Activated CD8-positive, alpha-beta T cell treated with anti-CD3 and anti-CD28 coated beads for 36 hours (primary cell): ENCODE measurements at regions not wholly inside any gene's neighbourhood (a gene's known extent, or its start where the extent isn't known, plus 50 kb on each side); places are given as distances from the start of the nearest gene placed in this dataset.

Source experiments
- ATAC-seq: fragments of 200-7000 bp; cut with Tn5 transposase; one replicate; pipeline ENCODE4 v1.10.0; 2021; ENCODE audit warnings: mild to moderate bottlenecking, moderate library complexity
- CTCF ChIA-PET: fragments of 350-600 bp; sonication (Branson Sonifier 250); formaldehyde crosslinking; loops from one replicate; lab custom pipeline; 2021; ENCODE audit warnings: antibody characterized with exemption; lab: Charles Lee
- POLR2A ChIA-PET: fragments of 350-600 bp; sonication (Branson Sonifier 250); formaldehyde crosslinking; loops from one replicate; lab custom pipeline; 2021; ENCODE audit warnings: antibody characterized with exemption; lab: Charles Lee
- DNase-seq: peaks from one replicate; pipeline ENCODE4 v3.0.0-alpha.2; 2020
- H3K27ac Mint-ChIP-seq: one replicate; pipeline ENCODE4 v1.8.0; 2021; ENCODE audit warnings: mild to moderate bottlenecking, mixed read lengths
- H3K27me3 Mint-ChIP-seq: one replicate; pipeline ENCODE4 v1.8.0; 2021; ENCODE audit warnings: mixed read lengths
- H3K36me3 Mint-ChIP-seq: one replicate; pipeline ENCODE4 v1.8.0; 2021; ENCODE audit warnings: low read depth, mixed read lengths
- H3K4me1 Mint-ChIP-seq: one replicate; pipeline ENCODE4 v1.8.0; 2021; ENCODE audit warnings: low read depth, mixed read lengths
- H3K4me3 Mint-ChIP-seq: one replicate; pipeline ENCODE4 v1.8.0; 2021; ENCODE audit warnings: mild to moderate bottlenecking, moderate library complexity, mixed read lengths
- H3K9me3 Mint-ChIP-seq: one replicate; pipeline ENCODE4 v1.8.0; 2021; ENCODE audit warnings: mixed read lengths
- CTCF ChIP-seq: fragments of 200-600 bp; IDR thresholded peaks from one replicate; pipeline ENCODE4 v1.8.0; 2022; ENCODE audit warnings: antibody characterized with exemption, mild to moderate bottlenecking
- intact Hi-C: fragments of 100-400 bp; cut with micrococcal nuclease; formaldehyde crosslinking; loops from one replicate; pipeline ENCODE4 v1.10.0; 2022

- H3K9me3 Mint-ChIP-seq: peaks cover 2% of the 10 kb centered on the region
- no peak for TF ChIP-seq CTCF
- no peaks in the 10 kb centered on the region for H3K27me3 Mint-ChIP-seq
- H3K27ac Mint-ChIP-seq: no peak overlapping the region
- ATAC-seq (no peak), DNase-seq (no peak)
- ChIA-PET POLR2A (no interaction called here), CTCF (no interaction called here)
- intact Hi-C loops: no loop called here
- no peaks in the 10 kb centered on the region for H3K36me3 Mint-ChIP-seq
- no peaks in the 10 kb centered on the region for H3K4me1 Mint-ChIP-seq
- H3K4me3 Mint-ChIP-seq: no peak overlapping the region
These were observed 588.1 kb upstream of the MEF2C start for GRCh38 chr5:89471115-89471514.

GRCh38 chr5:89470658-89471057 is 587.7 kb upstream of the MEF2C start:
- Mint-ChIP-seq H3K36me3 (no peaks in the 10 kb centered on the region), H3K27me3 (no peaks in the 10 kb centered on the region), H3K4me1 (no peaks in the 10 kb centered on the region), H3K27ac (no peak overlapping the region), H3K4me3 (no peak overlapping the region), H3K9me3 (peaks cover 2% of the 10 kb centered on the region)
- ATAC-seq (no peak), DNase-seq (no peak)
- CTCF ChIA-PET: no interaction called here
- intact Hi-C loops: no loop called here
- POLR2A ChIA-PET: no interaction called here
- TF ChIP-seq CTCF: no peak

- no peaks in the 10 kb centered on the region for H3K36me3 Mint-ChIP-seq
- CTCF ChIA-PET: no interaction called here
- no peak for ATAC-seq
- no peaks in the 10 kb centered on the region for H3K9me3 Mint-ChIP-seq
- POLR2A ChIA-PET: no interaction called here
- H3K27me3 Mint-ChIP-seq: no peaks in the 10 kb centered on the region
- DNase-seq: no peak
- H3K4me1 Mint-ChIP-seq: peaks cover 4% of the 10 kb centered on the region
- H3K27ac Mint-ChIP-seq: no peak overlapping the region
- no peak for TF ChIP-seq CTCF
- intact Hi-C loops: no loop called here
- H3K4me3 Mint-ChIP-seq: no peak overlapping the region
These were observed 575.3 kb upstream of the MEF2C start for GRCh38 chr5:89458332-89458656.

GRCh38 chr5:89457411-89458331 is 574.7 kb upstream of the MEF2C start:
- ChIA-PET POLR2A (no interaction called here), CTCF (interaction anchor here (0.6 kb wide), 1 partner anchor 139 kb away, joined by 3 read pairs; no protein-coding TSS in a partner anchor)
- Mint-ChIP-seq H3K4me3 (no peak overlapping the region), H3K27ac (no peak overlapping the region), H3K4me1 (peaks cover 4% of the 10 kb centered on the region), H3K9me3 (no peaks in the 10 kb centered on the region), H3K36me3 (no peaks in the 10 kb centered on the region), H3K27me3 (no peaks in the 10 kb centered on the region)
- intact Hi-C loops: no loop called here
- no peak for TF ChIP-seq CTCF
- ATAC-seq (no peak), DNase-seq (no peak)

GRCh38 chr5:89452081-89452480 is 569.1 kb upstream of the MEF2C start:
- intact Hi-C loops: no loop called here
- TF ChIP-seq CTCF: no peak
- no peaks in the 10 kb centered on the region for H3K36me3 Mint-ChIP-seq
- CTCF ChIA-PET: no interaction called here
- H3K27me3 Mint-ChIP-seq: no peaks in the 10 kb centered on the region
- no peak overlapping the region for H3K27ac Mint-ChIP-seq
- ATAC-seq (no peak), DNase-seq (no peak)
- H3K4me1 Mint-ChIP-seq: no peaks in the 10 kb centered on the region
- POLR2A ChIA-PET: no interaction called here
- H3K4me3 Mint-ChIP-seq: no peak overlapping the region
- H3K9me3 Mint-ChIP-seq: no peaks in the 10 kb centered on the region
